ENCODE measurements at regions not wholly inside any gene's neighbourhood (a gene's known extent, or its start where the extent isn't known, plus 50 kb on each side); places are given as distances from the start of the nearest gene placed in this dataset.
A peak's percentile ranks its signal among the peaks of the same experiment; 100 is the strongest.

GRCh38 chr1:38568061-38568857, 291.3 kb downstream of the RRAGC start:
- Mint-ChIP-seq H3K27me3 (ENCODE audit: low read depth) (peaks cover 35% of the 10 kb centered on the region), H3K9me3 (no peaks in the 10 kb centered on the region), H3K4me3 (no peak overlapping the region), H3K27ac (no peak overlapping the region), H3K4me1 (ENCODE audit: low read depth) (peaks cover 22% of the 10 kb centered on the region), H3K36me3 (ENCODE audit: low read depth) (no peaks in the 10 kb centered on the region)
- no peak for DNase-seq (ENCODE audit: low spot score)

DNA sequence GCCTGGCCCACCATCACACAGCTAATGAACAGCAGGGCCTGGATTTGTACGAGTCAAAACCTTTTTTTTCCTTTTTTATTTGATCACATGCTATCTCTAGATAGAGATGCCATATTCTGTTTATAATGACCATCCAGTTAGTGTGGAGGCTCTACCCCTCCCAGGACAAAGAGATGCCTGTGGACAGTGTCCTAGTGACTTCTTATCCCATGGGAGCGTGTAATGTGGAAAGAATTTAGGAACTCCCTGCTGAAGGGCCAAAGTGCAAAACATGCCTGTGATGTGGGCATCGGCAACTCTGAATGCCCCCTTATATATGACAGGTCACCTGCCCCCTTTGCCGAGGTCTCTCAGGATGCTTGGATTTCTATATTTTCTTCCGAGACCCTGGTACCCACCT, 292.2 kb downstream of the RRAGC start:
- Mint-ChIP-seq H3K27ac (no peak overlapping the region), H3K27me3 (ENCODE audit: low read depth) (peaks cover 35% of the 10 kb centered on the region), H3K9me3 (no peaks in the 10 kb centered on the region), H3K4me3 (no peak overlapping the region), H3K4me1 (ENCODE audit: low read depth) (peaks cover 29% of the 10 kb centered on the region), H3K36me3 (ENCODE audit: low read depth) (no peaks in the 10 kb centered on the region)
- no peak for DNase-seq (ENCODE audit: low spot score)

GRCh38 chr1:38565020-38565491, 294.5 kb downstream of the RRAGC start:
- Mint-ChIP-seq H3K27ac (no peak overlapping the region), H3K36me3 (ENCODE audit: low read depth) (no peaks in the 10 kb centered on the region), H3K27me3 (ENCODE audit: low read depth) (peaks cover 18% of the 10 kb centered on the region), H3K9me3 (no peaks in the 10 kb centered on the region), H3K4me1 (ENCODE audit: low read depth) (peaks cover 48% of the 10 kb centered on the region), H3K4me3 (no peak overlapping the region)
- no peak for DNase-seq (ENCODE audit: low spot score)

- DNase-seq (ENCODE audit: low spot score), result no peak
- peak overlapping the region; percentile 60 for H3K4me3 Mint-ChIP-seq
- no peak overlapping the region for H3K27ac Mint-ChIP-seq
- H3K4me1 Mint-ChIP-seq (ENCODE audit: low read depth), result peaks cover 51% of the 10 kb centered on the region
- no peaks in the 10 kb centered on the region for H3K36me3 Mint-ChIP-seq (ENCODE audit: low read depth)
- H3K27me3 Mint-ChIP-seq (ENCODE audit: low read depth), result peaks cover 13% of the 10 kb centered on the region
- no peaks in the 10 kb centered on the region for H3K9me3 Mint-ChIP-seq
Observed at GRCh38 chr1:38563942-38564735, 295.4 kb downstream of the RRAGC start.

GRCh38 chr1:38561725-38562124, 297.8 kb downstream of the RRAGC start:
- no peak overlapping the region for H3K27ac Mint-ChIP-seq

DNA sequence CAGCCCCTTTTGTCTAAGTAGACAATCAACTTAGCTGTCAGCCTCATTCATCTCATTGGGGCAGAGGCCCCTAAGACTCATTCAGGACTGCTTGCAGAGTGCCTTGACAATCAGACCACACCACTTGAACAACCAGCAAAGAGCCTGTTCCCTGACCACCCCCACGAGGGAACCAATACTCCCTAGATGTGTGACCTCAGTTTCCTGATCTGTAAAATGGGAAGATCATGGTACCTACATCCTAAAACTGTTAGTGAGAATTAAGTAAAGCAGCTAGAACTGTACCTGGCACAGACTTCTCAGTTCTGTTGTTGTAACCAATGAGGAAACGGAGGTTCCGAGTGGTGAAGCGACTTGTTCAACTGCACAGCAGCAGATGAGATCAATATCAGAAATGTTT, 298.5 kb downstream of the RRAGC start:
- no peak for DNase-seq (ENCODE audit: low spot score)
- peak overlapping the region; percentile 77 for H3K4me3 Mint-ChIP-seq
- no peak overlapping the region for H3K27ac Mint-ChIP-seq
- peaks cover 7% of the 10 kb centered on the region for H3K27me3 Mint-ChIP-seq (ENCODE audit: low read depth)
- H3K36me3 Mint-ChIP-seq (ENCODE audit: low read depth), result no peaks in the 10 kb centered on the region
- H3K4me1 Mint-ChIP-seq (ENCODE audit: low read depth), result peaks cover 75% of the 10 kb centered on the region
- H3K9me3 Mint-ChIP-seq, result no peaks in the 10 kb centered on the region

More at GRCh38 chr1:38561725-38562124, 297.8 kb downstream of the RRAGC start:
- DNase-seq (ENCODE audit: low spot score), result no peak
- Mint-ChIP-seq H3K9me3 (no peaks in the 10 kb centered on the region), H3K27me3 (ENCODE audit: low read depth) (peaks cover 10% of the 10 kb centered on the region), H3K4me1 (ENCODE audit: low read depth) (peaks cover 69% of the 10 kb centered on the region), H3K36me3 (ENCODE audit: low read depth) (no peaks in the 10 kb centered on the region), H3K4me3 (peak overlapping the region; percentile 13)

DNA sequence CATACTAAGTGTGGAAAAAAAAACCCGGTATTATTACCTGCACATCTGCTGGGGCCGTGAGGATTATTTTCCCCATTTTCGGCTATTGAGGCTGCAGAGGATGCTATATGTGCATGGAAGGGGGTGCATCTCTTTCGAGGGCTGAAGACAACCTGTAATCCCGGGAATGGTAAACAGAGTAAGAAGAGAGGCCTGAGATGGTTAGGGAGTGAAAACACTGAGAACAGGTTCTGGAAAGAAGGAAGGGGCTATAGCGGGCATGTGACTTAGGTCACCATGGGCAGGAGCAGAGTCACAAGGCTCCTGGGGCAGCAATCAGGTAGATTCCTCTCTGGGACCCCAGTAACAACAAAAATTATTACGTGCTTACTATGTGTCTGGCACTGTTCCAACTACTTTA, 299.1 kb downstream of the RRAGC start:
- Mint-ChIP-seq H3K4me1 (ENCODE audit: low read depth) (peaks cover 76% of the 10 kb centered on the region), H3K27me3 (ENCODE audit: low read depth) (peaks cover 4% of the 10 kb centered on the region), H3K36me3 (ENCODE audit: low read depth) (no peaks in the 10 kb centered on the region), H3K4me3 (peak overlapping the region; percentile 77), H3K9me3 (no peaks in the 10 kb centered on the region), H3K27ac (peak overlapping the region; percentile 1)
- no peak for DNase-seq (ENCODE audit: low spot score)

- no peaks in the 10 kb centered on the region for H3K9me3 Mint-ChIP-seq
- H3K4me1 Mint-ChIP-seq (ENCODE audit: low read depth), result peaks cover 76% of the 10 kb centered on the region
- peak overlapping the region; percentile 89 for H3K27ac Mint-ChIP-seq
- peak; percentile 87 for DNase-seq (ENCODE audit: low spot score)
- H3K27me3 Mint-ChIP-seq (ENCODE audit: low read depth), result peaks cover 4% of the 10 kb centered on the region
- no peaks in the 10 kb centered on the region for H3K36me3 Mint-ChIP-seq (ENCODE audit: low read depth)
- H3K4me3 Mint-ChIP-seq, result peak overlapping the region; percentile 77
Observed at GRCh38 chr1:38559446-38560165, 300.0 kb downstream of the RRAGC start.

GRCh38 chr1:38558500-38559445, 300.8 kb downstream of the RRAGC start:
- H3K27me3 Mint-ChIP-seq (ENCODE audit: low read depth), result peaks cover 8% of the 10 kb centered on the region
- H3K4me3 Mint-ChIP-seq, result peak overlapping the region; percentile 77
- no peaks in the 10 kb centered on the region for H3K36me3 Mint-ChIP-seq (ENCODE audit: low read depth)
- H3K27ac Mint-ChIP-seq, result peak overlapping the region; percentile 89
- no peaks in the 10 kb centered on the region for H3K9me3 Mint-ChIP-seq
- no peak for DNase-seq (ENCODE audit: low spot score)
- H3K4me1 Mint-ChIP-seq (ENCODE audit: low read depth), result peaks cover 68% of the 10 kb centered on the region

DNA sequence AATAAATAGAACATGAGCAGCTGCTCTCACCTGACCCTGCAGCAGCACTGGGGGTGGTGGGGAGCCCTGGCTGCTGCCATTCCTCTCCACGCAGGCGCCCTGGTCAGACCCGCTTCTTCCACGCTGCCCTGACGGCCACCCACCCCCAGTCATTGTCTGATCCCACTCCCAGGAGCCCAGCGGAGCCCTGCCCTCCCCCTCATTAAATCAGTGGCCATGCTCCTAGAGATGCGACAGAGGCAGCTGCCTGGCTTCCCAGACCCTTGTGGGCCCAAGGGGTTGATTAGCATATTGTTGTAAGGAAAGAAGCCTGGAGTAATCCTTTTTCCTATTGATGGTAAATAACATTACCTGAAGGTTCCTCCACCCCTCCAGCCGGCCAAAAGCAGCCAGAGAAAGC, 301.5 kb downstream of the RRAGC start:
- H3K4me3 Mint-ChIP-seq, result no peak overlapping the region
- no peaks in the 10 kb centered on the region for H3K36me3 Mint-ChIP-seq (ENCODE audit: low read depth)
- DNase-seq (ENCODE audit: low spot score), result no peak

DNA sequence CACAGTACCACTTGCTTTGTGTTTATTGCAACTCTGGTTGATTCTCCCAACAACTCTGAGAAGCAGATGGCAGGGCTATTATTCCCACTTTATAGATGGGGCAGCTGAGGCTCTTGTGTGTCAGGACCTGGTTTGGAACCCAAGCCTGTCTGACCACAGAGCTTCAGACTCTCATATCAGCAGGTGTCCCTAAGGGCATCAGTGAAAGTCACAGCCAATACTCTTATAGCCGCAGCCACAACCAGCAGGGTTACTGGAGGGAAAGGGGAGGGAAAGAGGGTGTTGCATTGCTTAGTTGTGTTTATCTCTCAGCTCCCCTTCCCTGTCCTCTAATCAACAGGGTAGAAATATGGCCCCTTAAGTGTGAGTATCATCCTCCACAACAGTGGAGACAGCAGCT, 304.0 kb downstream of the RRAGC start:
- H3K27ac Mint-ChIP-seq, result no peak overlapping the region
- no peaks in the 10 kb centered on the region for H3K9me3 Mint-ChIP-seq
- no peak overlapping the region for H3K4me3 Mint-ChIP-seq
- peaks cover 48% of the 10 kb centered on the region for H3K4me1 Mint-ChIP-seq (ENCODE audit: low read depth)
- no peaks in the 10 kb centered on the region for H3K36me3 Mint-ChIP-seq (ENCODE audit: low read depth)
- no peak for DNase-seq (ENCODE audit: low spot score)
- peaks cover 17% of the 10 kb centered on the region for H3K27me3 Mint-ChIP-seq (ENCODE audit: low read depth)

More for the DNA sequence above, 301.5 kb downstream of the RRAGC start:
- Mint-ChIP-seq H3K27me3 (ENCODE audit: low read depth) (peaks cover 8% of the 10 kb centered on the region), H3K4me1 (ENCODE audit: low read depth) (peaks cover 61% of the 10 kb centered on the region), H3K9me3 (no peaks in the 10 kb centered on the region), H3K27ac (peak overlapping the region; percentile 39)

DNA sequence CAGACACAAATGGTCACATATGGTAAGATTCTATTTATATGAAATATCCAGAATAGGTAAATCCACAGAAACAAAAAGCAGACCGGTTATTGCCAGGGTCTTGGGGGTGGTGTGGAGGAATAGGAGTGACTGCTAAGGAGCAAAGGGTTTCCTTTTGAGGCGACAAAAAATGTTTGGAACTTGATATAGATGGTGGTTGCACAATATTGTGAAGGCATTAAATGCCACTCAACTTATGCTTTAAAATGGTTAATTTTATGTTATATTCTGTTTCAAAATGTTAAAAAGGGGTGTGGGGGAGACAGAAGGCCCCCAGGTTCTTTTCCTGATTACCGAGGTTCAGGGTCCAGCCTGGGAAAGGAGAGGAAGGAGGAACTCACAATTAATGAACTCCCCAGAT, 304.4 kb downstream of the RRAGC start:
- Mint-ChIP-seq H3K4me3 (no peak overlapping the region), H3K27me3 (ENCODE audit: low read depth) (peaks cover 21% of the 10 kb centered on the region), H3K4me1 (ENCODE audit: low read depth) (peaks cover 47% of the 10 kb centered on the region), H3K27ac (no peak overlapping the region), H3K36me3 (ENCODE audit: low read depth) (no peaks in the 10 kb centered on the region), H3K9me3 (no peaks in the 10 kb centered on the region)
- DNase-seq (ENCODE audit: low spot score), result no peak

Data from T-helper 2 cell treated with Interferon-gamma antibody and Interleukin-4, amounts not matched to agents 5 μg/mL and 100 μg/mL, for 36 hours (primary cell).